ENCODE measurements at regions not wholly inside any gene's neighbourhood (a gene's known extent, or its start where the extent isn't known, plus 50 kb on each side); places are given as distances from the start of the nearest gene placed in this dataset.

GRCh38 chr2:145169285-145169684 is 649.4 kb upstream of the ZEB2 start:
- CTCF ChIA-PET: no interaction called here
- no TSS peak for BruUV-seq (replicated peaks)
- intact Hi-C loops (cut with micrococcal nuclease; ENCODE audit: unreplicated experiment): no loop called here

GRCh38 chr2:145168091-145168490 is 648.2 kb upstream of the ZEB2 start:
- DNase-seq (ENCODE audit: low spot score): no peak
- no peaks in the 10 kb centered on the region for H3K9me3 ChIP-seq (ENCODE audit: low read depth, low read length, poor library complexity, severe bottlenecking)
- H3K27me3 ChIP-seq (replicated peaks; ENCODE audit: insufficient read depth, low read depth, low read length, poor library complexity): no peaks in the 10 kb centered on the region
- H3K4me1 ChIP-seq (ENCODE audit: insufficient read depth, low read length, poor library complexity, severe bottlenecking): peaks cover 33% of the 10 kb centered on the region
- H3K27ac ChIP-seq (ENCODE audit: low read depth, low read length, poor library complexity, severe bottlenecking): no peak overlapping the region
- H3K36me3 ChIP-seq (ENCODE audit: insufficient read depth, low read length, poor library complexity, severe bottlenecking): no peaks in the 10 kb centered on the region
- ChIA-PET POLR2A (ENCODE audit: low non-redundant PET) (no interaction called here), CTCF (no interaction called here)
- no TSS peak for BruUV-seq (replicated peaks)
- TF ChIP-seq, protein P1, sequence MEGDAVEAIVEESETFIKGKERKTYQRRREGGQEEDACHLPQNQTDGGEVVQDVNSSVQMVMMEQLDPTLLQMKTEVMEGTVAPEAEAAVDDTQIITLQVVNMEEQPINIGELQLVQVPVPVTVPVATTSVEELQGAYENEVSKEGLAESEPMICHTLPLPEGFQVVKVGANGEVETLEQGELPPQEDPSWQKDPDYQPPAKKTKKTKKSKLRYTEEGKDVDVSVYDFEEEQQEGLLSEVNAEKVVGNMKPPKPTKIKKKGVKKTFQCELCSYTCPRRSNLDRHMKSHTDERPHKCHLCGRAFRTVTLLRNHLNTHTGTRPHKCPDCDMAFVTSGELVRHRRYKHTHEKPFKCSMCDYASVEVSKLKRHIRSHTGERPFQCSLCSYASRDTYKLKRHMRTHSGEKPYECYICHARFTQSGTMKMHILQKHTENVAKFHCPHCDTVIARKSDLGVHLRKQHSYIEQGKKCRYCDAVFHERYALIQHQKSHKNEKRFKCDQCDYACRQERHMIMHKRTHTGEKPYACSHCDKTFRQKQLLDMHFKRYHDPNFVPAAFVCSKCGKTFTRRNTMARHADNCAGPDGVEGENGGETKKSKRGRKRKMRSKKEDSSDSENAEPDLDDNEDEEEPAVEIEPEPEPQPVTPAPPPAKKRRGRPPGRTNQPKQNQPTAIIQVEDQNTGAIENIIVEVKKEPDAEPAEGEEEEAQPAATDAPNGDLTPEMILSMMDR (conservative IDR thresholded peaks at IDR 0.05; ENCODE audit: low read depth, low read length): no peak
- TF ChIP-seq EZH2 (IDR thresholded peaks at IDR 0.05; ENCODE audit: borderline replicate concordance, low read depth, low read length, poor library complexity, severe bottlenecking): no peak
- intact Hi-C loops (cut with micrococcal nuclease; ENCODE audit: unreplicated experiment): no loop called here
- H3K4me3 ChIP-seq (ENCODE audit: low read depth, low read length, poor library complexity, severe bottlenecking): no peak overlapping the region

More at GRCh38 chr2:145169285-145169684, 649.4 kb upstream of the ZEB2 start:
- TF ChIP-seq EZH2 (IDR thresholded peaks at IDR 0.05; ENCODE audit: borderline replicate concordance, low read depth, low read length, poor library complexity, severe bottlenecking): no peak
- TF ChIP-seq, protein P1 (conservative IDR thresholded peaks at IDR 0.05; ENCODE audit: low read depth, low read length): no peak
- Histone ChIP-seq H3K27ac (ENCODE audit: low read depth, low read length, poor library complexity, severe bottlenecking) (no peak overlapping the region), H3K36me3 (ENCODE audit: insufficient read depth, low read length, poor library complexity, severe bottlenecking) (no peaks in the 10 kb centered on the region), H3K4me1 (ENCODE audit: insufficient read depth, low read length, poor library complexity, severe bottlenecking) (peaks cover 28% of the 10 kb centered on the region), H3K27me3 (replicated peaks; ENCODE audit: insufficient read depth, low read depth, low read length, poor library complexity) (no peaks in the 10 kb centered on the region), H3K4me3 (ENCODE audit: low read depth, low read length, poor library complexity, severe bottlenecking) (no peak overlapping the region), H3K9me3 (ENCODE audit: low read depth, low read length, poor library complexity, severe bottlenecking) (no peaks in the 10 kb centered on the region)
- DNase-seq (ENCODE audit: low spot score): peak; percentile 77
- POLR2A ChIA-PET (ENCODE audit: low non-redundant PET): no interaction called here

DNA sequence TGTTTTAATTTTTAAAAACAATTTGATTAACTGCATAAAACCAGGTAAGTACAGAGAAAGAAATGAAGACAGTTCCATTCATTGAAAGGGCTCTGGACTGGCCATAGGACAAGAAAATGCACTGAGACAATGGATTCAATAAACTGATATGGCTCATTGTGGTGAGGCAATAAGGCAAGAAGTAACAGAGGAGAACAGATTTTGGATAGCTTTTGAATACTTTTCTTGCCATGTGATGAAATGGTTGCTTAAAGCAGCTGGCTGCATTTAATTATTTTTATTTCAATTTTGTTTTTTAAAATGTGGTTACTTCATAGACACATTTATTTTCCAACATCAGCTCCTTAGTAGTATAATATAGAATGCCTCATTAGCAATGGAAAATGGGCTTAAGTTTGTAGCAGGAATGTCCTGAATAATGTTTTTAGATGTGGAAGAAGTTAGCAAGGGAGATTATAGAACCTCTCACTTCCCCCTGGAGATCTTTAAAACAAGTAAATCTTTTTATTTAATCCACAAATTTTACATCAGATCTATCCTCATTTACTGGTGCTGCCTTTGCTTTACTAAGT is 646.9 kb upstream of the ZEB2 start:
- DNase-seq (ENCODE audit: low spot score): no peak
- H3K4me1 ChIP-seq (ENCODE audit: insufficient read depth, low read length, poor library complexity, severe bottlenecking): peaks cover 33% of the 10 kb centered on the region
- no peaks in the 10 kb centered on the region for H3K27me3 ChIP-seq (replicated peaks; ENCODE audit: insufficient read depth, low read depth, low read length, poor library complexity)
- CTCF ChIA-PET: no interaction called here
- no peak overlapping the region for H3K4me3 ChIP-seq (ENCODE audit: low read depth, low read length, poor library complexity, severe bottlenecking)
- TF ChIP-seq, protein P1 (conservative IDR thresholded peaks at IDR 0.05; ENCODE audit: low read depth, low read length): no peak
- no peak for TF ChIP-seq EZH2 (IDR thresholded peaks at IDR 0.05; ENCODE audit: borderline replicate concordance, low read depth, low read length, poor library complexity, severe bottlenecking)
- BruUV-seq (replicated peaks): no TSS peak
- intact Hi-C loops (cut with micrococcal nuclease; ENCODE audit: unreplicated experiment): no loop called here
- H3K27ac ChIP-seq (ENCODE audit: low read depth, low read length, poor library complexity, severe bottlenecking): no peak overlapping the region
- POLR2A ChIA-PET (ENCODE audit: low non-redundant PET): no interaction called here
- no peaks in the 10 kb centered on the region for H3K9me3 ChIP-seq (ENCODE audit: low read depth, low read length, poor library complexity, severe bottlenecking)
- no peaks in the 10 kb centered on the region for H3K36me3 ChIP-seq (ENCODE audit: insufficient read depth, low read length, poor library complexity, severe bottlenecking)
